WERI-Rb-1 (cell line): ENCODE measurements at regions not wholly inside any gene's neighbourhood (a gene's known extent, or its start where the extent isn't known, plus 50 kb on each side); places are given as distances from the start of the nearest gene placed in this dataset.

Experiments used
- DNase-seq: peaks from one replicate; pipeline ENCODE4 v3.0.0-alpha.2; 2020
- H3K27ac ChIP-seq: fragments of 250-450 bp; sonication (Bioruptor Pico); 2 replicates; pipeline ENCODE4 v1.5.1; 2020; ENCODE audit warnings: mild to moderate bottlenecking, moderate library complexity
- H3K27me3 ChIP-seq: fragments of 250-450 bp; sonication (Bioruptor Pico); 2 replicates; pipeline ENCODE4 v1.5.1; 2021; ENCODE audit warnings: mild to moderate bottlenecking, low read depth, moderate library complexity; ENCODE audit not compliant: insufficient read depth, severe bottlenecking
- H3K36me3 ChIP-seq: fragments of 250-450 bp; sonication (Bioruptor Pico); 2 replicates; pipeline ENCODE4 v1.5.1; 2020; ENCODE audit warnings: mild to moderate bottlenecking, moderate library complexity
- H3K4me3 ChIP-seq: 2 replicates; pipeline ENCODE4 v1.5.1; 2011; ENCODE audit warnings: low read depth, mild to moderate bottlenecking, control low read depth, low read length
- H3K9me3 ChIP-seq: fragments of 250-450 bp; sonication (Bioruptor Pico); 2 replicates; pipeline ENCODE4 v1.5.1; 2021; ENCODE audit warnings: mild to moderate bottlenecking, moderate library complexity; ENCODE audit not compliant: severe bottlenecking
- TF ChIP-seq, protein P1 (sequence below): IDR thresholded peaks from 2 replicates; pipeline ENCODE4 v1.5.1; 2011; ENCODE audit warnings: low read depth, mild to moderate bottlenecking, control low read depth, inconsistent platforms, low read length

DNA sequence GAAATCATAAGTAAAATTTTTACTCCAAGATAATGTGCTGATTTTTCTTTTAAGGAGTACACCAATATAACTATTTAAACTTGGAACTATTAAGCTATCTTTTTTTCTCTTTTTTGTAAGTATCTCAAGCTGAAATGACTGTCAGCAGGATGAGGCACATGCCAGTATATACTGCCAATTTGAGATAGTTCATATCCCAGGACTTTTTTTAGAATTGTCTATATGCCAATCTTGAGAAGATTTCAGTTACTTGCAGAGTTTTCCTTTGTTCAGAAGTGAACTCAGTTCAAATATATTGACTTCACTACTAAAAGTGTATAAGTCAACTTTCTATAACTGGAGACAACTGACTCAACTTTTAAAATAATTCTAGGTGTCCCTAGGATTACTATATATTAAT lies 181.7 kb upstream of the ZNF717 start:
- H3K36me3 ChIP-seq = no peaks in the 10 kb centered on the region
- TF ChIP-seq, protein P1, sequence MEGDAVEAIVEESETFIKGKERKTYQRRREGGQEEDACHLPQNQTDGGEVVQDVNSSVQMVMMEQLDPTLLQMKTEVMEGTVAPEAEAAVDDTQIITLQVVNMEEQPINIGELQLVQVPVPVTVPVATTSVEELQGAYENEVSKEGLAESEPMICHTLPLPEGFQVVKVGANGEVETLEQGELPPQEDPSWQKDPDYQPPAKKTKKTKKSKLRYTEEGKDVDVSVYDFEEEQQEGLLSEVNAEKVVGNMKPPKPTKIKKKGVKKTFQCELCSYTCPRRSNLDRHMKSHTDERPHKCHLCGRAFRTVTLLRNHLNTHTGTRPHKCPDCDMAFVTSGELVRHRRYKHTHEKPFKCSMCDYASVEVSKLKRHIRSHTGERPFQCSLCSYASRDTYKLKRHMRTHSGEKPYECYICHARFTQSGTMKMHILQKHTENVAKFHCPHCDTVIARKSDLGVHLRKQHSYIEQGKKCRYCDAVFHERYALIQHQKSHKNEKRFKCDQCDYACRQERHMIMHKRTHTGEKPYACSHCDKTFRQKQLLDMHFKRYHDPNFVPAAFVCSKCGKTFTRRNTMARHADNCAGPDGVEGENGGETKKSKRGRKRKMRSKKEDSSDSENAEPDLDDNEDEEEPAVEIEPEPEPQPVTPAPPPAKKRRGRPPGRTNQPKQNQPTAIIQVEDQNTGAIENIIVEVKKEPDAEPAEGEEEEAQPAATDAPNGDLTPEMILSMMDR = no peak
- H3K9me3 ChIP-seq = no peaks in the 10 kb centered on the region
- H3K4me3 ChIP-seq = no peak overlapping the region
- H3K27ac ChIP-seq = no peak overlapping the region
- no peaks in the 10 kb centered on the region for H3K27me3 ChIP-seq
- no peak for DNase-seq

DNA sequence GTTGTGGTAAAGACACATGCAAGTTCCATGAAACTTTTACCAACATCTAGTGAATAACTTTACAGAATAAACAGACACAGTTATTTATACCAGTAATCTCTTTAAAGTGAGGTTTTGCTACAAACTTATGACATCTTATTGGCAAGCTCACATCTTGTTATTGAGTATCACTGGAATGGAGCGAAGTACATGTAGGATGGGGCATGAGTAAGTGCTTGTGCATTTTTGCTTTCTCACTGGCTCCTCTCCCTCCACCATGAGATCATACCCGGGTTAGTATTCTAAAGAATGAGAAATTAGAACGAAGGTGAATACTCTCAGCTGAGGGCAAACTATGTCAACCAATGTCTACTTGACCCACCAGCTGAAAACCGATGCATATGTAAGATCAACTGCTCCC lies 193.3 kb upstream of the ZNF717 start:
- DNase-seq = no peak
- Histone ChIP-seq H3K4me3 (no peak overlapping the region), H3K9me3 (no peaks in the 10 kb centered on the region), H3K36me3 (no peaks in the 10 kb centered on the region), H3K27me3 (no peaks in the 10 kb centered on the region), H3K27ac (no peak overlapping the region)
- TF ChIP-seq, protein P1 = no peak

DNA sequence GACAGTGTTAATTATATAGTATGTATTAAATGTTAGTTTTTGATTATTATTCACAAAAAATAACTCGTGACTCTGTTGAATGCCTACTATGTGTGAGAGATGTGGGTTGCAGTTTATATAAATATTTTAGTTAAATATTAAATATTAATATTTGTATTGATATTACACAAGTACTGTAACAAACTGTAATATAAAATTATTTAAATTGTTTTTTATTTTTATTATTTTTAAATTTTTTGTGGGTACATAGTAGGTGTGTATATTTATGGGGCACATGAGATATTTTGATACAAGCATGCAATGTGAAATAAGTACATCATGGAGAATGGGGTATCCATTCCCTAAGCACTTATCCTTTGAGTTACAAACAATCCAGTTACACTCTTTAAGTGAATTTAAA lies 196.1 kb upstream of the ZNF717 start:
- Histone ChIP-seq H3K9me3 (no peaks in the 10 kb centered on the region), H3K27ac (no peak overlapping the region), H3K27me3 (no peaks in the 10 kb centered on the region), H3K36me3 (no peaks in the 10 kb centered on the region), H3K4me3 (no peak overlapping the region)
- TF ChIP-seq, protein P1 = no peak
- no peak for DNase-seq

DNA sequence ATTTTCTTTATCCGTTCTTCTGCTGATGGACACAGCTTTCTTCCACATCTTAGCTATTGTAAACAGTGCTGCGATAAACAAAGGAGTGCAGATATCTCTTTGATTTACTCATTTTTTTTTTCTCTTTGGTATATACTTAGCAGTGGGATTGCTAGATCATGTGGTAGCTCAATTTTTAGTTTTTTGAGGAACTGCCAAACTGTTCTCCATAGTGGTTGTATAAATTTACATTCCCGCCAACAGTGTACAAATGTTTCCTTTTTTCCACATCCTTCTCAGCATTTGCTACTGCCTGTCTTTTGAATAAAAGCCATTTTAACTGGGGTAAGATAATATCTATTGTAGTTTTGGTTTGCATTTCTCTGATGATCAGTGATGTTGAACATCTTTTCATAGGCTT lies 196.8 kb upstream of the ZNF717 start:
- no peak for DNase-seq
- H3K36me3 ChIP-seq = no peaks in the 10 kb centered on the region

DNA sequence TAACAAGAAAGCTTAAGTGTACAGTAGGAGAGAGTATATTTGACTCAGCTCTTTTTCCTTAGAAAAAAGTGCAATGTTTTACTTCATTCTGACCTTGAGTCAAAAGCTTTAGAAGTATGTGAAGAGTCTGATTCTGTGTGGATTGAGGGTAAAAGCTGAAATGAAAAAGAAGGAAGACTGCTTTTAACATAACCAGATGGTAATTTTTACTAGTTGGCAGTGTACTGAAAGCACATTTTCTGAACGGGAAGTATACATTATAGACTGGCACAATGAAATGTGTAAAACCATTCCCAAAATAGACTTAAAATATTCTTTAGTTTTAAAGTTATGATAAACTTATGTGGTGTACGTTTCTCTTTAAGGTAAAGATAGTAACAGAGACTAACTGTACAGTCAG lies 197.8 kb upstream of the ZNF717 start:
- TF ChIP-seq, protein P1 = no peak
- Histone ChIP-seq H3K4me3 (no peak overlapping the region), H3K9me3 (no peaks in the 10 kb centered on the region), H3K27ac (no peak overlapping the region), H3K27me3 (no peaks in the 10 kb centered on the region), H3K36me3 (no peaks in the 10 kb centered on the region)
- no peak for DNase-seq

More for the DNA sequence above, 196.8 kb upstream of the ZNF717 start:
- TF ChIP-seq, protein P1 = no peak
- H3K4me3 ChIP-seq = no peak overlapping the region
- H3K27me3 ChIP-seq = no peaks in the 10 kb centered on the region
- no peaks in the 10 kb centered on the region for H3K9me3 ChIP-seq
- H3K27ac ChIP-seq = no peak overlapping the region

DNA sequence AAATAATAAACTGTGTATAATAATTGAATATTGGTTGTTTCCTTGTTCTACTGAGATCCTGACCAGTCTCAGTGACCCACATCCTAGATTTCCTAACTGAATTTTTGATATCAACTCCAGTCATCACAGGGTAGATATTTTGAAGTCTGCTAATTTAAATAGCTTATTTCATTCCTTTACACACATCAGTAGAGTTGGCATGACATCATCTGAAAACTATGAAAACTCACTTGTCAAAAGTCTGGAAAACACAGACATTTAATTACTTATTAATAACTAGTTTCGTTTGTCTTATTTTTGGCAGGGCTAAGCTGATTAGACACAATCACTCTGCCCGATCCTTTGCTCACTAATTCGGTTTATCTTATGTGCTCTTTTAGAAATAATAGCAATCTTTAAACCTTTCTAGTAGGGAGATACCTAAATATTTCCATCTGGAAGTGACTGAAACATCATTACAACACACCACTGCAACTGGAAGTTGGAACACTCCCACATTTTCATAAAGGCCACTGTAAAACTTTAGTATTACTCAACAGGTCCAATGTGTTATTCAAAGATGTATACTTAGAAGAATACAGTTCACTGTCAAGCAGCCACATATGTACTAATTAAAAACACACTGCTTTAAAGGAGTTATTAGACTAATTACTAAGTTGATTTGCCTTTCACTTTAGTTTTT lies 198.4 kb upstream of the ZNF717 start:
- no peak for DNase-seq
- no peaks in the 10 kb centered on the region for H3K9me3 ChIP-seq
- H3K4me3 ChIP-seq = no peak overlapping the region
- no peak overlapping the region for H3K27ac ChIP-seq
- no peaks in the 10 kb centered on the region for H3K27me3 ChIP-seq
- H3K36me3 ChIP-seq = no peaks in the 10 kb centered on the region
- TF ChIP-seq, protein P1 = no peak
